ENCODE measurements at regions not wholly inside any gene's neighbourhood (a gene's known extent, or its start where the extent isn't known, plus 50 kb on each side); places are given as distances from the start of the nearest gene placed in this dataset.

DNA sequence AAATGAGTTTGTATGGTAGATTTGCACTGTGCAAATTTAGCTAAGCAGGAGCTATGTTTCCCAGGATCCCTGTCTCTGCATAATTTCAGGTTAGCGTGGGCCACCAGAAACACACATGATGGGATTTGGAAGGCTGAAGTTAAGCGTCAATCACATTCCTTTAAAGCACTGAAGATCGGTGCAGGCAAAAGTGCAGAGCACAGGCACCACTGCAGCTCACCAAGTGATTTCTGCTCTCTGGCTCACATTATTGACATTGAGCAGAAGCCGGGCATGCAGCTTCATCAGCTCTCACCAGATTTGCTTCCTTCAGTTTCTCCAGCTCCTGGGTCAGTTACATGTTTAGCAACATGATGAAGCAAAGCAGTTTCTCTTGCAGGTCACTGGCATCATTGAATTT, 256.4 kb upstream of the TGFBR2 start:
- H3K79me2 ChIP-seq (ENCODE audit: control insufficient read depth, insufficient read depth, low read length): no peaks in the 10 kb centered on the region
- H3K4me2 ChIP-seq (ENCODE audit: control insufficient read depth, extremely low read depth, insufficient read depth, low read depth, low read length): no peak overlapping the region
- no peak overlapping the region for H2AFZ ChIP-seq (ENCODE audit: control insufficient read depth, low read length)
- H3K4me1 ChIP-seq (ENCODE audit: control insufficient read depth, extremely low read depth, insufficient read depth, low read length): peaks cover 72% of the 10 kb centered on the region
- no peak overlapping the region for H3K9ac ChIP-seq (ENCODE audit: control insufficient read depth, extremely low read depth, insufficient read depth, low read length)
- no peaks in the 10 kb centered on the region for H3K9me1 ChIP-seq (ENCODE audit: control insufficient read depth, extremely low read depth, insufficient read depth, low read length)
- H3K36me3 ChIP-seq (ENCODE audit: control insufficient read depth in 2 of 2, extremely low read depth in 1 of 2, insufficient read depth in 2 of 2, low read length in 2 of 2): no peaks in the 10 kb centered on the region
- no peaks in the 10 kb centered on the region for H4K20me1 ChIP-seq (ENCODE audit: control insufficient read depth, extremely low read depth, insufficient read depth, low read length)
- no peak for DNase-seq (ENCODE audit: low read depth, low spot score)
- dilution Hi-C loops (cut with MboI; ENCODE audit: extremely low pct_ligation_motif_present, low sequenced_read_pairs): no loop called here
- no peaks in the 10 kb centered on the region for H3K9me3 ChIP-seq (ENCODE audit: control insufficient read depth, low read depth, low read length)
- H3K4me3 ChIP-seq (ENCODE audit: control insufficient read depth in 2 of 3, extremely low read depth in 1 of 3, insufficient read depth in 2 of 3, low read depth in 1 of 3, low read length in 3 of 3): no peak overlapping the region
- TF ChIP-seq EZH2 (IDR thresholded peaks at IDR 0.05; ENCODE audit: low read length): no peak
- TF ChIP-seq, protein P1, sequence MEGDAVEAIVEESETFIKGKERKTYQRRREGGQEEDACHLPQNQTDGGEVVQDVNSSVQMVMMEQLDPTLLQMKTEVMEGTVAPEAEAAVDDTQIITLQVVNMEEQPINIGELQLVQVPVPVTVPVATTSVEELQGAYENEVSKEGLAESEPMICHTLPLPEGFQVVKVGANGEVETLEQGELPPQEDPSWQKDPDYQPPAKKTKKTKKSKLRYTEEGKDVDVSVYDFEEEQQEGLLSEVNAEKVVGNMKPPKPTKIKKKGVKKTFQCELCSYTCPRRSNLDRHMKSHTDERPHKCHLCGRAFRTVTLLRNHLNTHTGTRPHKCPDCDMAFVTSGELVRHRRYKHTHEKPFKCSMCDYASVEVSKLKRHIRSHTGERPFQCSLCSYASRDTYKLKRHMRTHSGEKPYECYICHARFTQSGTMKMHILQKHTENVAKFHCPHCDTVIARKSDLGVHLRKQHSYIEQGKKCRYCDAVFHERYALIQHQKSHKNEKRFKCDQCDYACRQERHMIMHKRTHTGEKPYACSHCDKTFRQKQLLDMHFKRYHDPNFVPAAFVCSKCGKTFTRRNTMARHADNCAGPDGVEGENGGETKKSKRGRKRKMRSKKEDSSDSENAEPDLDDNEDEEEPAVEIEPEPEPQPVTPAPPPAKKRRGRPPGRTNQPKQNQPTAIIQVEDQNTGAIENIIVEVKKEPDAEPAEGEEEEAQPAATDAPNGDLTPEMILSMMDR (optimal IDR thresholded peaks at IDR 0.05 in 1 of 3, IDR thresholded peaks at IDR 0.05 in 1 of 3, conservative IDR thresholded peaks at IDR 0.05 in 1 of 3; ENCODE audit: extremely low read depth in 1 of 3, insufficient read depth in 2 of 3, low read length in 3 of 3): no peak
- H3K27me3 ChIP-seq (ENCODE audit: control insufficient read depth, extremely low read depth, insufficient read depth, low read length): no peaks in the 10 kb centered on the region
- FAIRE-seq: no peak
- no peak overlapping the region for H3K27ac ChIP-seq (ENCODE audit: control insufficient read depth, insufficient read depth, low read length)

DNA sequence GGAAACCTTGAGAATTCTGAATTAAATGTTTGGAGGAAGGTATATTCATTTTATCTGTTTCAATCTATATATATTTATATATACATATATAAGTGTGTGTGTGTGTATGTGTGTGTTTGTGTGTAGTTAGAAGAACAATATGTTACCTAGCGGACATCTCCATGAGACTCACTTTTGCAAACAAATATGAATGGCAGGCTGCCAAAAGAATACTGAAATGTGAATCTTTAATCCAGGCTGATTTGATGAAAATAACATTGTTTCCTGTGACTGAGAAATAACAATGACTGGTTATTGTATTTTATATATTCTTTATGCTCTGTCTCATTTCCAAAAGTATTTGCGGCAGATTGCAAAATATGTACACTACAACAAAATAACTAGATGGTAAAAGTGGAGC, 255.5 kb upstream of the TGFBR2 start:
- Histone ChIP-seq H4K20me1 (ENCODE audit: control insufficient read depth, extremely low read depth, insufficient read depth, low read length) (no peaks in the 10 kb centered on the region), H3K79me2 (ENCODE audit: control insufficient read depth, insufficient read depth, low read length) (no peaks in the 10 kb centered on the region), H3K4me3 (ENCODE audit: control insufficient read depth in 2 of 3, extremely low read depth in 1 of 3, insufficient read depth in 2 of 3, low read depth in 1 of 3, low read length in 3 of 3) (no peak overlapping the region), H3K4me1 (ENCODE audit: control insufficient read depth, extremely low read depth, insufficient read depth, low read length) (peaks cover 66% of the 10 kb centered on the region), H3K27ac (ENCODE audit: control insufficient read depth, insufficient read depth, low read length) (no peak overlapping the region), H3K9me1 (ENCODE audit: control insufficient read depth, extremely low read depth, insufficient read depth, low read length) (no peaks in the 10 kb centered on the region), H3K9me3 (ENCODE audit: control insufficient read depth, low read depth, low read length) (no peaks in the 10 kb centered on the region), H2AFZ (ENCODE audit: control insufficient read depth, low read length) (no peak overlapping the region), H3K9ac (ENCODE audit: control insufficient read depth, extremely low read depth, insufficient read depth, low read length) (no peak overlapping the region), H3K27me3 (ENCODE audit: control insufficient read depth, extremely low read depth, insufficient read depth, low read length) (no peaks in the 10 kb centered on the region), H3K4me2 (ENCODE audit: control insufficient read depth, extremely low read depth, insufficient read depth, low read depth, low read length) (no peak overlapping the region), H3K36me3 (ENCODE audit: control insufficient read depth in 2 of 2, extremely low read depth in 1 of 2, insufficient read depth in 2 of 2, low read length in 2 of 2) (no peaks in the 10 kb centered on the region)
- DNase-seq (ENCODE audit: low read depth, low spot score): no peak
- dilution Hi-C loops (cut with MboI; ENCODE audit: extremely low pct_ligation_motif_present, low sequenced_read_pairs): no loop called here
- no peak for TF ChIP-seq EZH2 (IDR thresholded peaks at IDR 0.05; ENCODE audit: low read length)
- FAIRE-seq: no peak
